Type B pancreatic cell (in vitro differentiated cells): ENCODE measurements at regions not wholly inside any gene's neighbourhood (a gene's known extent, or its start where the extent isn't known, plus 50 kb on each side); places are given as distances from the start of the nearest gene placed in this dataset.
"Not testable (repeated sequence)": the region's sequence is repeated elsewhere in the genome, so short reads cannot be mapped to it uniquely, and the experiment has no call there.

Experiments used
- DNase-seq: peaks from one replicate; pipeline ENCODE4 v3.0.0; 2021; ENCODE audit warnings: mixed read lengths; ENCODE audit not compliant: unreplicated experiment; ENCODE audit errors: extremely low spot score
- H3K27ac Mint-ChIP-seq: 2 replicates; pipeline ENCODE4 v1.8.0; 2021; ENCODE audit warnings: mild to moderate bottlenecking, mixed read lengths
- H3K27me3 Mint-ChIP-seq: 2 replicates; pipeline ENCODE4 v1.8.0; 2021; ENCODE audit warnings: mixed read lengths
- H3K36me3 Mint-ChIP-seq: 2 replicates; pipeline ENCODE4 v1.8.0; 2021; ENCODE audit warnings: mixed read lengths
- H3K4me1 Mint-ChIP-seq: one replicate; pipeline ENCODE4 v1.8.0; 2021; ENCODE audit warnings: mixed read lengths; ENCODE audit not compliant: unreplicated experiment
- H3K4me3 Mint-ChIP-seq: 2 replicates; pipeline ENCODE4 v1.8.0; 2021; ENCODE audit warnings: mild to moderate bottlenecking, mixed read lengths
- H3K9me3 Mint-ChIP-seq: 2 replicates; pipeline ENCODE4 v1.8.0; 2021; ENCODE audit warnings: mixed read lengths
- CTCF ChIP-seq: fragments of 200-600 bp; sonication (generic); conservative IDR thresholded peaks from 2 replicates; pipeline ENCODE4 v1.5.0; 2021; ENCODE audit warnings: antibody characterized with exemption, mild to moderate bottlenecking

- H3K36me3 Mint-ChIP-seq, result no peaks in the 10 kb centered on the region
- no peak for DNase-seq
- H3K9me3 Mint-ChIP-seq, result no peaks in the 10 kb centered on the region
- H3K4me3 Mint-ChIP-seq, result no peak overlapping the region
- no peak for TF ChIP-seq CTCF
- peaks cover 20% of the 10 kb centered on the region for H3K27me3 Mint-ChIP-seq
- no peaks in the 10 kb centered on the region for H3K4me1 Mint-ChIP-seq
- H3K27ac Mint-ChIP-seq, result no peak overlapping the region
Measured at GRCh38 chr16:26988186-26988585, 78.5 kb upstream of the C16orf82 start.

GRCh38 chr16:26990384-26991120, 76.2 kb upstream of the C16orf82 start:
- DNase-seq, H3K36me3 Mint-ChIP-seq, H3K4me1 Mint-ChIP-seq, H3K9me3 Mint-ChIP-seq, H3K27ac Mint-ChIP-seq, H3K4me3 Mint-ChIP-seq: not testable (repeated sequence)
- peaks cover 27% of the 10 kb centered on the region for H3K27me3 Mint-ChIP-seq

- no peaks in the 10 kb centered on the region for H3K36me3 Mint-ChIP-seq
- no peak for TF ChIP-seq CTCF
- H3K4me3 Mint-ChIP-seq, result no peak overlapping the region
- peaks cover 6% of the 10 kb centered on the region for H3K4me1 Mint-ChIP-seq
- H3K27ac Mint-ChIP-seq, result no peak overlapping the region
- DNase-seq, result no peak
- peaks cover 5% of the 10 kb centered on the region for H3K9me3 Mint-ChIP-seq
- H3K27me3 Mint-ChIP-seq, result peaks cover 15% of the 10 kb centered on the region
Measured at GRCh38 chr16:26992666-26993349, 73.9 kb upstream of the C16orf82 start.

- H3K27me3 Mint-ChIP-seq, result peaks cover 15% of the 10 kb centered on the region
- H3K9me3 Mint-ChIP-seq, result peaks cover 5% of the 10 kb centered on the region
- no peak overlapping the region for H3K4me3 Mint-ChIP-seq
- H3K4me1 Mint-ChIP-seq, result peaks cover 6% of the 10 kb centered on the region
- no peak for TF ChIP-seq CTCF
- H3K36me3 Mint-ChIP-seq, result no peaks in the 10 kb centered on the region
- H3K27ac Mint-ChIP-seq, result no peak overlapping the region
- no peak for DNase-seq
Measured at GRCh38 chr16:26993511-26993910, 73.2 kb upstream of the C16orf82 start.

GRCh38 chr16:26993963-26994362, 72.8 kb upstream of the C16orf82 start:
- Mint-ChIP-seq H3K4me1 (peaks cover 6% of the 10 kb centered on the region), H3K9me3 (peaks cover 5% of the 10 kb centered on the region), H3K27me3 (peaks cover 15% of the 10 kb centered on the region), H3K36me3 (no peaks in the 10 kb centered on the region), H3K27ac (no peak overlapping the region), H3K4me3 (no peak overlapping the region)
- no peak for DNase-seq
- no peak for TF ChIP-seq CTCF

- TF ChIP-seq CTCF, result no peak
- no peak overlapping the region for H3K4me3 Mint-ChIP-seq
- H3K36me3 Mint-ChIP-seq, result no peaks in the 10 kb centered on the region
- no peak for DNase-seq
- no peak overlapping the region for H3K27ac Mint-ChIP-seq
- peaks cover 5% of the 10 kb centered on the region for H3K9me3 Mint-ChIP-seq
- peaks cover 15% of the 10 kb centered on the region for H3K27me3 Mint-ChIP-seq
- H3K4me1 Mint-ChIP-seq, result peaks cover 6% of the 10 kb centered on the region
Measured at GRCh38 chr16:26995522-26995921, 71.2 kb upstream of the C16orf82 start.
